Endodermal cell (in vitro differentiated cells): ENCODE measurements at regions not wholly inside any gene's neighbourhood (a gene's known extent, or its start where the extent isn't known, plus 50 kb on each side); places are given as distances from the start of the nearest gene placed in this dataset.

Source experiments
- DNase-seq: peaks from one replicate; pipeline ENCODE4 v3.0.0-alpha.2; 2017
- H3K27ac ChIP-seq: 2 replicates; pipeline ENCODE4 v1.5.1; 2013; ENCODE audit warnings: mild to moderate bottlenecking, low read depth, low read length, moderate library complexity
- H3K27me3 ChIP-seq: 2 replicates; pipeline ENCODE4 v1.6.1; 2013; ENCODE audit warnings: mild to moderate bottlenecking, low read length, moderate library complexity; ENCODE audit not compliant: insufficient read depth, control insufficient read depth, poor library complexity, severe bottlenecking
- H3K36me3 ChIP-seq: 2 replicates; pipeline ENCODE4 v1.7.0; 2013; ENCODE audit warnings: mild to moderate bottlenecking, low read length, moderate library complexity; ENCODE audit not compliant: control insufficient read depth, insufficient read depth
- H3K4me1 ChIP-seq: one replicate; pipeline ENCODE4 v1.7.0; 2013; ENCODE audit warnings: low read length; ENCODE audit not compliant: control insufficient read depth, insufficient read depth
- H3K4me3 ChIP-seq: 2 replicates; pipeline ENCODE4 v1.5.1; 2013; ENCODE audit warnings: mild to moderate bottlenecking, low read length, moderate library complexity
- H3K9ac ChIP-seq: 2 replicates; pipeline ENCODE4 v1.6.1; 2013; ENCODE audit warnings: mild to moderate bottlenecking, low read length, moderate library complexity; ENCODE audit not compliant: poor library complexity, severe bottlenecking; ENCODE audit errors: extremely low read depth
- H3K9me3 ChIP-seq: 2 replicates; pipeline ENCODE4 v1.6.1; 2013; ENCODE audit warnings: mild to moderate bottlenecking, low read length, moderate library complexity; ENCODE audit not compliant: control insufficient read depth
- H3K27ac Mint-ChIP-seq: 2 replicates; pipeline ENCODE4 v1.8.0; 2020; ENCODE audit warnings: mixed read lengths
- H3K27me3 Mint-ChIP-seq: 2 replicates; pipeline ENCODE4 v1.8.0; 2021; ENCODE audit warnings: mild to moderate bottlenecking, mixed read lengths; ENCODE audit not compliant: insufficient read depth
- H3K36me3 Mint-ChIP-seq: 2 replicates; pipeline ENCODE4 v1.8.0; 2020; ENCODE audit warnings: low read depth, mixed read lengths
- H3K4me1 Mint-ChIP-seq: 2 replicates; pipeline ENCODE4 v1.8.0; 2020; ENCODE audit warnings: mixed read lengths
- H3K4me3 Mint-ChIP-seq: 2 replicates; pipeline ENCODE4 v1.8.0; 2020; ENCODE audit warnings: mild to moderate bottlenecking, moderate library complexity, mixed read lengths
- H3K9me3 Mint-ChIP-seq: 2 replicates; pipeline ENCODE4 v1.8.0; 2020; ENCODE audit warnings: mild to moderate bottlenecking, mixed read lengths
- WGBS, 2 experiments: methylation state at CpG; one replicate each; pipeline versions ENCODE4 v1.1.5 to v1.1.7; 2013; ENCODE audit warnings: missing lambda C conversion rate in 2 of 2, mixed read lengths in 1 of 2; ENCODE audit not compliant: insufficient coverage in 1 of 2, insufficient read length in 1 of 2; 5-methylcytosine and 5-hydroxymethylcytosine counted together
- TF ChIP-seq, protein P1 (sequence below): fragments of 200-600 bp; sonication (generic); conservative IDR thresholded peaks from 2 replicates; pipeline ENCODE4 v1.5.0; 2021; ENCODE audit warnings: antibody characterized with exemption, mild to moderate bottlenecking

DNA sequence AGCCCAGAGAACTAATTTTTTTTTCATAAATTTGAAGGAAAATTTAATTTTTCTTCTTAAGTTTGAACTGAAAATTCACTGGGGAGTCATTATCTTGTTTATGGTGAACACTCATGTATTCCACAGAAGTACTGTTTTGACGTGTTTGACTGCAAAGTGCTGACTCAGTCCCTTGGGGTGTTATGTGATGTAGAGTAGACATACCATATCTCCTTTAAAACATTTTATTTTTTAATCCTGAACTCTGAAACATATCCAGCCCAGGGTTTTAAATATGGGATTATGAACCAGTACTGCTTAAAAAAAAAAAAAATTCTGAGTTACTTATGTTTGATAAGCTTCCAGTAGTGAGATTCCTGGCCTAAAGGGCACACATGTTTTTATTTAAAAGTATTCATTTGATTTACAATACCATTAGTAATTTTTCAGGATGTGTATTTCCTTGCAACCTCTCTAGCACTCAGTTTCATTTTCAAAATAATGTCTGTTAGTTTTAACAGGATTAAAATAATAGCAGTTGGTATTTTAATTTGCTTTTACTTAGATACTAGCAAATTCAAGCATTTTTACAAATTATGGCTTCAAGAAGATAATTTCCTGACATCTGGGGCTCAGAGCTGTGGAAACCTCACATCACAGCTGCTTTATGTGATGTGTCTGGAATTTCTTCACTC is 81.7 kb upstream of the PDE10A start:
- H3K4me3 Mint-ChIP-seq: no peak overlapping the region
- H3K4me1 Mint-ChIP-seq: no peaks in the 10 kb centered on the region
- H3K27ac ChIP-seq: no peak overlapping the region
- no peaks in the 10 kb centered on the region for H3K36me3 Mint-ChIP-seq
- WGBS, 2 experiments: 88% methylated on average over 1 of the region's 1 CpG; no CpG with 5 or more reads in 1 of the 2 experiments
- no peaks in the 10 kb centered on the region for H3K4me1 ChIP-seq
- peaks cover 4% of the 10 kb centered on the region for H3K9me3 Mint-ChIP-seq
- no peaks in the 10 kb centered on the region for H3K27me3 Mint-ChIP-seq
- H3K9me3 ChIP-seq: no peaks in the 10 kb centered on the region
- no peak for DNase-seq
- TF ChIP-seq, protein P1, sequence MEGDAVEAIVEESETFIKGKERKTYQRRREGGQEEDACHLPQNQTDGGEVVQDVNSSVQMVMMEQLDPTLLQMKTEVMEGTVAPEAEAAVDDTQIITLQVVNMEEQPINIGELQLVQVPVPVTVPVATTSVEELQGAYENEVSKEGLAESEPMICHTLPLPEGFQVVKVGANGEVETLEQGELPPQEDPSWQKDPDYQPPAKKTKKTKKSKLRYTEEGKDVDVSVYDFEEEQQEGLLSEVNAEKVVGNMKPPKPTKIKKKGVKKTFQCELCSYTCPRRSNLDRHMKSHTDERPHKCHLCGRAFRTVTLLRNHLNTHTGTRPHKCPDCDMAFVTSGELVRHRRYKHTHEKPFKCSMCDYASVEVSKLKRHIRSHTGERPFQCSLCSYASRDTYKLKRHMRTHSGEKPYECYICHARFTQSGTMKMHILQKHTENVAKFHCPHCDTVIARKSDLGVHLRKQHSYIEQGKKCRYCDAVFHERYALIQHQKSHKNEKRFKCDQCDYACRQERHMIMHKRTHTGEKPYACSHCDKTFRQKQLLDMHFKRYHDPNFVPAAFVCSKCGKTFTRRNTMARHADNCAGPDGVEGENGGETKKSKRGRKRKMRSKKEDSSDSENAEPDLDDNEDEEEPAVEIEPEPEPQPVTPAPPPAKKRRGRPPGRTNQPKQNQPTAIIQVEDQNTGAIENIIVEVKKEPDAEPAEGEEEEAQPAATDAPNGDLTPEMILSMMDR: no peak
- no peak overlapping the region for H3K27ac Mint-ChIP-seq
- no peaks in the 10 kb centered on the region for H3K27me3 ChIP-seq
- no peak overlapping the region for H3K9ac ChIP-seq
- H3K36me3 ChIP-seq: no peaks in the 10 kb centered on the region
- no peak overlapping the region for H3K4me3 ChIP-seq

DNA sequence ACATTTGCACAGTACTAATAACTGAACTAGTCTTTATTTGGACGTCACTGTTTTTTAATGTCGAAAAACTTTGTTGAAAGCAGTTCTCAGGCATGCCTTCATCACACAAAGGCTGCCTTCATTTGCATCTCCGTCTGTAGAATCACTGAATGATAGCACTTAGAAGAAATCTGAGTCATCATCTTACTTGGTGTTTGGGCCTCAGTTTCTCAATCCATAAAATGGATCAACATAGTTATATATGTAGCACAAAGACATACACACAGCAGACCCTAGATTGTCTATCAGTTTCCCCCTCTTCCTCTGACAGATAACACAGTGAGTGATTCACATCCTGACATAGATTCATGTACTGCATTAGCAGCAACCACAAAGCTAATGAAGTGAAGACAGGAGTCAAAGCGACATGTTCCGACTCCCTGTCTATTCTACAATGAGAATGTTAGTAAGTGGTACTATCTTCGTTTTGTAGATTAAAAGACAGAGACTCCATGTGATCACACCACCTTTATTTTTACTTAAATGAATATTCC is 80.4 kb upstream of the PDE10A start:
- H3K27me3 ChIP-seq: no peaks in the 10 kb centered on the region
- no peaks in the 10 kb centered on the region for H3K4me1 ChIP-seq
- WGBS, 2 experiments: 84 to 89% methylated on average over 3 to 6 of the region's 6 CpGs
- no peak overlapping the region for H3K27ac ChIP-seq
- no peak overlapping the region for H3K4me3 ChIP-seq
- H3K4me1 Mint-ChIP-seq: no peaks in the 10 kb centered on the region
- peaks cover 2% of the 10 kb centered on the region for H3K27me3 Mint-ChIP-seq
- DNase-seq: no peak
- H3K4me3 Mint-ChIP-seq: no peak overlapping the region
- H3K36me3 ChIP-seq: no peaks in the 10 kb centered on the region
- TF ChIP-seq, protein P1: no peak
- H3K9me3 Mint-ChIP-seq: peaks cover 3% of the 10 kb centered on the region
- H3K9ac ChIP-seq: no peak overlapping the region
- no peaks in the 10 kb centered on the region for H3K9me3 ChIP-seq
- no peak overlapping the region for H3K27ac Mint-ChIP-seq
- no peaks in the 10 kb centered on the region for H3K36me3 Mint-ChIP-seq

DNA sequence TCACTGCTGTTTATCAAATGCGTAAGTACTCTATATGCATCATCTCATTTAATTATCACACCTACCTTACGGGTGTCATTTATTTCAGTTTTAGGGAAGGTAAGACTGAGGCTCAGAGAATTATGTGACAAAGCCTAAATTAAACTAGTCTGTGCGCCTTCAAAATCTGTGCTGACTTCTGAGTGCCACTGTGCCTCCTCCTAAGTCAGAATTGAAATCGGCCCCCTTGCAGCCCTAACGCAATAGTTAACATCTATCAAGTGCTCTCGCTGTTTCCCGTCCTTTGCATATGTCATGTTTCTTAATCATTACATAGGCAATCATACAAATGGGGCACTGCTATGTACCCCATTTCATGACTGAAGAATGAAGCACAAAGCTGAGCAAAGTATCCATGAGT is 79.0 kb upstream of the PDE10A start:
- Histone ChIP-seq H3K9me3 (no peaks in the 10 kb centered on the region), H3K27me3 (no peaks in the 10 kb centered on the region), H3K9ac (no peak overlapping the region), H3K36me3 (no peaks in the 10 kb centered on the region), H3K4me1 (no peaks in the 10 kb centered on the region), H3K27ac (no peak overlapping the region), H3K4me3 (no peak overlapping the region)
- TF ChIP-seq, protein P1: no peak
- Mint-ChIP-seq H3K27me3 (peaks cover 4% of the 10 kb centered on the region), H3K36me3 (no peaks in the 10 kb centered on the region), H3K27ac (no peak overlapping the region), H3K4me3 (no peak overlapping the region), H3K4me1 (no peaks in the 10 kb centered on the region), H3K9me3 (peaks cover 7% of the 10 kb centered on the region)
- WGBS, 2 experiments: 89 to 95% methylated on average over 6 to 7 of the region's 7 CpGs
- DNase-seq: no peak
